T-helper 1 cell treated with Interleukin-12 subunit alpha and Interleukin-12 subunit beta and Interleukin-4 antibody, amounts not matched to agents 30 μg/mL and 1 μg/mL, for 36 hours (primary cell): ENCODE measurements at regions not wholly inside any gene's neighbourhood (a gene's known extent, or its start where the extent isn't known, plus 50 kb on each side); places are given as distances from the start of the nearest gene placed in this dataset.

ENCODE experiments used
- H3K27ac Mint-ChIP-seq: one replicate; pipeline ENCODE4 v1.8.0; 2021; ENCODE audit warnings: mild to moderate bottlenecking, mixed read lengths
- H3K27me3 Mint-ChIP-seq: one replicate; pipeline ENCODE4 v1.8.0; 2021; ENCODE audit warnings: low read depth, mixed read lengths
- H3K36me3 Mint-ChIP-seq: one replicate; pipeline ENCODE4 v1.8.0; 2021; ENCODE audit warnings: low read depth, mixed read lengths
- H3K4me1 Mint-ChIP-seq: one replicate; pipeline ENCODE4 v1.8.0; 2021; ENCODE audit warnings: low read depth, mixed read lengths
- H3K4me3 Mint-ChIP-seq: one replicate; pipeline ENCODE4 v1.8.0; 2021; ENCODE audit warnings: mild to moderate bottlenecking, moderate library complexity, mixed read lengths
- H3K9me3 Mint-ChIP-seq: one replicate; pipeline ENCODE4 v1.8.0; 2021; ENCODE audit warnings: mixed read lengths

DNA sequence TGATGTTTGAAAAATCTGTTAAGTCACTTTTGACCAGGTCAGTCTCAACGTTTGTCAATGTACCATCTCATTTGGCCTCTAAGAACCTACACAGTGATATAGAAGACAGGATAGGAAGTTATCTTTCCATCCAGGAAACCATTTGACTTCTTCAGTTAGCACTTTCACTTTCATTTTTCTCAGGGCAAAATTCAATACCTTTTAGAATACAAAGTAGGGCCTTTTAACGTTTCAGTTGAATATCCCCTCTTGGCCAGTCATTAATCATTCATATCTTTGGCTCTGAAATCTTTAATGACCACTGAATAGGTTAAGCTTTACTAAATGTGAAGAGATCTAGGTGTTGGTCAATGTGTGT lies 101.1 kb upstream of the GNAQ start:
- H3K9me3 Mint-ChIP-seq, result peaks cover 5% of the 10 kb centered on the region
- peaks cover 10% of the 10 kb centered on the region for H3K36me3 Mint-ChIP-seq
- peak overlapping the region; percentile 43 for H3K4me3 Mint-ChIP-seq
- H3K27ac Mint-ChIP-seq, result peak overlapping the region; percentile 44
- H3K4me1 Mint-ChIP-seq, result peaks cover 16% of the 10 kb centered on the region
- peaks cover 4% of the 10 kb centered on the region for H3K27me3 Mint-ChIP-seq

DNA sequence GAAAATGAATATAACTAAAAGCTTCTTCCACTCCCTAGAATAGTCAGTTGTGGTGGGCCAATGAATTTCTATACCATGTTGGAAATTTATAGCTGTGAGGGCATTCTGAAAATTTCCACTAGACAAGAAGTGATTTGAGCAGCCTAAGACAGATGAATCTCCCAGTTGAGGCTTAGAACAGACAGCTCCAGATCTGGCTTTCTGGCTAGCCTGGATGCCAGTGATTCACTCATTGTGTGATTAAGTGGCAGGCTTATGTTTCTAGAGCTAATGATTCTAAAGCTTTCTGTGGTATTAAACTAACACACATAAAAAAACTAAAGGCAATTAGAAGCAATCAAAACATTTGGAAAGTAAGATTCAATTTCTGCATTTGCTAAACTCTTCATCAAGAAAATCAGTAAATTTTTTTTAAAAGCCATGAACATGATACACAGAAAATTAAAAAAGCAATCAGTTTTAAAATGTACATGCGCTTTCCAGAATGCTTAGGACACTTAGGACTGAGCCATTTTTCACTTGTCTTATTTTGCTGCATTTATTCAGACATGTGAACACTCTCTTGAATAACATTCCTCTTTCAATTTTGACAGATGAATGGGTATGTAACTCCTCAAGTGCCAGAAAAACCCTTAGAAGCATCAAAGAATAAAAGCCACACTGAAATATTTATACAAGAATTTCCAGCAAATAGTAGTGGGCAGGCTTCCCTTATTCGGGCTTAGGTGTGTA lies 100.5 kb upstream of the GNAQ start:
- H3K4me3 Mint-ChIP-seq, result peak overlapping the region; percentile 43
- peaks cover under 1% of the 10 kb centered on the region for H3K9me3 Mint-ChIP-seq
- peak overlapping the region; percentile 44 for H3K27ac Mint-ChIP-seq
- peaks cover 9% of the 10 kb centered on the region for H3K36me3 Mint-ChIP-seq
- H3K4me1 Mint-ChIP-seq, result peaks cover 16% of the 10 kb centered on the region
- peaks cover 7% of the 10 kb centered on the region for H3K27me3 Mint-ChIP-seq

DNA sequence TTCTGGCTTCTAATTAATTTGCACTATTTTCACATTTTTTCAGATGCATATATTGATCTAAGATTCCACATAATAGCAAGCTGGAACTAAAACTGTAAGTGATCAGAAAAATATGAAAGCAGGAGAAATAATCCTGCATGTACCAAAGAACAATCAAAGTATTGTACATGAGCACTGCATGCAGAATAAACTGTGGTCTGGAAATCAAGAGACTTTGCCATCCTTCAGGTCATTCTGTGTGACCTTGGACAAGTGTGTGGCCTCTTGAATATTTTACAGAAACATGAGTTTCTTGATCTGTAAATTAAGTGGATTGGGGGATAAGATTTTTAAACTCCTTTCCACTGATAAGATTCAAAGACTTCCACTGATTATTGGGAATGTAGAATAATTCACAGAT lies 99.2 kb upstream of the GNAQ start:
- H3K27ac Mint-ChIP-seq, result no peak overlapping the region
- no peak overlapping the region for H3K4me3 Mint-ChIP-seq
- H3K4me1 Mint-ChIP-seq, result peaks cover 16% of the 10 kb centered on the region
- peaks cover 9% of the 10 kb centered on the region for H3K36me3 Mint-ChIP-seq
- H3K27me3 Mint-ChIP-seq, result peaks cover 6% of the 10 kb centered on the region
- no peaks in the 10 kb centered on the region for H3K9me3 Mint-ChIP-seq

- Mint-ChIP-seq H3K4me1 (peaks cover 16% of the 10 kb centered on the region), H3K27ac (no peak overlapping the region), H3K9me3 (no peaks in the 10 kb centered on the region), H3K27me3 (peaks cover 9% of the 10 kb centered on the region), H3K4me3 (no peak overlapping the region), H3K36me3 (peaks cover 8% of the 10 kb centered on the region)
Observed at GRCh38 chr9:78130004-78130403, 98.4 kb upstream of the GNAQ start.

DNA sequence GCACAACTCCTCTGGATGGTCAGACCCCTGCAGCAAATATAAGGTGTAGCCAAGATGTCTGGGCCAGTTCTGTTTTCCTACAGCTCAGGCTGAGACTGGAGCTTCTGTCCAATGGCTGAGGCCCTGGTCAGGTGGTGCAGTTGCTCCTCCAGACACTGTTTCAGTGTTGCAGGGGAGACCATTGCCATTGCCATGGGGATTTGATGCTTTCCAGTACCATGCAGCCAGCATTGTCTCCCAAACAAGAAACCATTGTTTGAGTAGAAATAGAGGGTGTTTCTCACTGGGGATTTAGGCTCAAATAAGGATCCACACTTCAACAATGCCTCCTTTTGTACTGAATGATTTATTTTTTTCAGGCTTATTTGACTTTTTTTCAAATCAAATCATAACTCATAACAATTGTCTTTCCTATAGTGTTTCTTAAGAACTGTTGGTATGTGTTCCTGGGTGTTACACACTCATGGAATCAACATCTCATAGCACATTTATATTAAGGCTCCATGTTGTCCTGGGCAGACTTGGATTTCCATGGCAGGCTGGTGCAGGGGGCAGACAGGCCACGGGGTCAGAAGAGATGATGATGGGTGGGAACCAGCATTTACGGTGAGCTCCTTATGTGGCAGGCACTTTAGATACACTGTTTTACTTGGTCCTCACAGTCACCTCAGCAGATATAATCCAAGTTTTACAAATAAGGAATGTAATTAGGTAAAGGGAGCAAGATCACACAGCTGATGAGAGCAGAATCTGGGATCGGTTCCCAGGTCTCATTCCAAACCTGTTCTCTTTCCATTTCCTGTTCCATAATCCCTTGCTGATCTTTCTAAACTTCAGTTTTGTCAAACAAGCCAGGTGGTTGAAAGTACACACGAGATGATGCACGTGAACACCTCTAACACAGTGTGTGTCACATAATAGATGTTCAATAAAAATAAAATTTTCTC lies 95.9 kb upstream of the GNAQ start:
- H3K9me3 Mint-ChIP-seq, result no peaks in the 10 kb centered on the region
- no peak overlapping the region for H3K4me3 Mint-ChIP-seq

DNA sequence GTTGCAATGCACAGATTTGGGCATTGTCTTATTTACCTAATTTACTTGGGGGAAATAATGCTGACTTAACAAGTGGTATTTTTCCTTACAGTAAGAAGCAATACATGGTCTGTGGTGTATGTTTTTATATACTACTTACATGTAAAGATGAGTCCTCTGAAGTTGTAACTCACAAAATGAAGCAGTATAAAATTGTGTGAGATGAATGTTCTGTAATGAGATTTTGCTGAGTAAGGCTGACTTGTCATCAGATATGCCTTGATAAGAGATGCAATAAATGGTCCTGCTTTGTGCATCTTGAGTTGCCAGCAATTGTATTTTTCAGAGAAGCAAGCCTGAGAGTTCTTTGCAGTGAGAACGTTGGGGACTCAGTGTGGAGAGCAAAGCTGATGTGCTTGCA lies 92.2 kb upstream of the GNAQ start:
- Mint-ChIP-seq H3K4me1 (peaks cover 20% of the 10 kb centered on the region), H3K27ac (no peak overlapping the region), H3K4me3 (no peak overlapping the region), H3K9me3 (no peaks in the 10 kb centered on the region), H3K36me3 (no peaks in the 10 kb centered on the region), H3K27me3 (peaks cover 12% of the 10 kb centered on the region)

More for the DNA sequence above, 95.9 kb upstream of the GNAQ start:
- H3K27me3 Mint-ChIP-seq, result peaks cover 12% of the 10 kb centered on the region
- peaks cover 3% of the 10 kb centered on the region for H3K36me3 Mint-ChIP-seq
- no peak overlapping the region for H3K27ac Mint-ChIP-seq
- H3K4me1 Mint-ChIP-seq, result peaks cover 10% of the 10 kb centered on the region

DNA sequence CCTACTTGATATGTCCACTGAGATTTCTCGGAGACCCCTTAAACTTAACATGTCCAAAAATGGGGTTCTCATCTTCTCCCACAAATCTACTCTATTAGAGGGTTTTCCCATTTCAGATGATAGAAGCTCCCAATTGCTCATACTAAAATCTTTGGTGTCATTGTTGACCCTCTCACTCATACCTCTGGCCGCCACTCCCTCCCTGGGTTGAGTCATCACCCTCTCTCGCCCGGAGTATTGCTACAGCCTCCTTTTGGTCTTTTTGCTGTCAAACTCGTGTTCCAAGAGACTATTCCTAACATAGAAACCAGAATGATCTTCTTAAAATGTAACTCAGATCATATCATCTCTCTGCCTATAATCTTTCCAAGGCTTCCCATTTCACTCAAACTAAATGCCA lies 91.0 kb upstream of the GNAQ start:
- Mint-ChIP-seq H3K27me3 (peaks cover 10% of the 10 kb centered on the region), H3K27ac (no peak overlapping the region), H3K36me3 (no peaks in the 10 kb centered on the region), H3K9me3 (no peaks in the 10 kb centered on the region), H3K4me1 (peaks cover 25% of the 10 kb centered on the region), H3K4me3 (no peak overlapping the region)

- Mint-ChIP-seq H3K36me3 (peaks cover 3% of the 10 kb centered on the region), H3K27me3 (peaks cover 7% of the 10 kb centered on the region), H3K9me3 (no peaks in the 10 kb centered on the region), H3K27ac (no peak overlapping the region), H3K4me3 (no peak overlapping the region), H3K4me1 (peaks cover 25% of the 10 kb centered on the region)
Observed at GRCh38 chr9:78121488-78121887, 89.9 kb upstream of the GNAQ start.

DNA sequence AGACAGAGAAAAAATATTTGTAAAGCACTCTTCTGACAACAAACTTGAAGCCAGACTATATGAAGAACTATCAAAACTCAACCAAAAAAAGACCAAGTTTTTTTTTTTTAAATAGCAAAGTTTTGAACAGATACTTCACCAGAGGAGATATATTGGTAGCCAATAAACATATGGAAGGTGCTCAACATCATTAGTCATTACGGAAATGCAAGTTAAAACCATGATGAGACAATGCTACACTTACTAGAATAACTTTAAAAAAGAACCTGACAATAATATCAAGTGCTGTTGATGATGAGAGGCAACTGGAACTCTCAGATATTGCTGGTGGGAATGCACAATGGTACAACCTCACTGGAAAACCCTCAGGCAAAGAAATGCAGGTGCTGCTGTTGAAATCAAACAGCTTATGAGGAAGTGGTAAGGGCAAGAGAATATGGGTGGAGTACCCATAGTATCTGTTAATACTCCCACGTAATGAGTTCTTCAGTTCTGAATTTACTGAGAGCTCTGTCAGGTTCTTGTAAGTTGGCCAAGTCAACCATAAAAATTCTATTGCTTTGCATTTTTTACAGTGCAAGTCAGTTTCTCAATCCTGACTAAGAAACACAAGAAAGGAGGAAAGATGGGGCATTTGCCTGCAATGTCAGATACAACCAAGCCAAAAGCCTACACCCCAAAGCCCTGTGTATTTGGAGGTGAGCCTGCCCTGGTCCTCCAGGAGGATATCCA lies 87.3 kb upstream of the GNAQ start:
- Mint-ChIP-seq H3K36me3 (peaks cover 3% of the 10 kb centered on the region), H3K9me3 (no peaks in the 10 kb centered on the region), H3K27ac (peak overlapping the region; percentile 92), H3K27me3 (no peaks in the 10 kb centered on the region), H3K4me3 (peak overlapping the region; percentile 70), H3K4me1 (peaks cover 24% of the 10 kb centered on the region)

- no peaks in the 10 kb centered on the region for H3K27me3 Mint-ChIP-seq
- H3K4me1 Mint-ChIP-seq, result peaks cover 21% of the 10 kb centered on the region
Observed at GRCh38 chr9:78115073-78115472, 83.5 kb upstream of the GNAQ start.

DNA sequence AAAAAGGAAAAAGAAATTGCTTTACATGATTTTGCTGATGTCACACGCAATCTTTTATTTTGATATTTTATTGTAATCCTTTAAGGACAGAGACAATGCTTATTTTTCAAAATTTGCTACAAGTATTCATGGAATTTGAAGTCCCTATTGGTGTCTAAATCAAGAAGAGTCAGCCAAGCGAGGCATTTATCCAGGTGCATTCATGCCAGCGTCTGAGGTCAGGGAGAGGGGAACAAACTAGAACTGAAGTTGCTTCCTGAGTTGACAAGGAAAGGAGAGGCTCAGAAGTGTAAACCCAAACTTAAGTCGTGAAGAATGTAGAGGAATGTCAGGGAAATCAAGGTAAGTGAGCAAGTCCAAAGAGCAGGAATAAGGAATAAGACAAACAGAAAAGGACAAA lies 83.0 kb upstream of the GNAQ start:
- peaks cover 18% of the 10 kb centered on the region for H3K4me1 Mint-ChIP-seq
- peaks cover 13% of the 10 kb centered on the region for H3K36me3 Mint-ChIP-seq
- H3K27ac Mint-ChIP-seq, result no peak overlapping the region

More at GRCh38 chr9:78115073-78115472, 83.5 kb upstream of the GNAQ start:
- Mint-ChIP-seq H3K4me3 (no peak overlapping the region), H3K36me3 (peaks cover 11% of the 10 kb centered on the region), H3K9me3 (peaks cover 14% of the 10 kb centered on the region), H3K27ac (no peak overlapping the region)

GRCh38 chr9:78112406-78112805 lies 80.8 kb upstream of the GNAQ start:
- H3K27me3 Mint-ChIP-seq, result no peaks in the 10 kb centered on the region
- H3K4me3 Mint-ChIP-seq, result no peak overlapping the region

More for the DNA sequence above, 83.0 kb upstream of the GNAQ start:
- H3K4me3 Mint-ChIP-seq, result no peak overlapping the region
- H3K9me3 Mint-ChIP-seq, result peaks cover 17% of the 10 kb centered on the region
- H3K27me3 Mint-ChIP-seq, result no peaks in the 10 kb centered on the region

DNA sequence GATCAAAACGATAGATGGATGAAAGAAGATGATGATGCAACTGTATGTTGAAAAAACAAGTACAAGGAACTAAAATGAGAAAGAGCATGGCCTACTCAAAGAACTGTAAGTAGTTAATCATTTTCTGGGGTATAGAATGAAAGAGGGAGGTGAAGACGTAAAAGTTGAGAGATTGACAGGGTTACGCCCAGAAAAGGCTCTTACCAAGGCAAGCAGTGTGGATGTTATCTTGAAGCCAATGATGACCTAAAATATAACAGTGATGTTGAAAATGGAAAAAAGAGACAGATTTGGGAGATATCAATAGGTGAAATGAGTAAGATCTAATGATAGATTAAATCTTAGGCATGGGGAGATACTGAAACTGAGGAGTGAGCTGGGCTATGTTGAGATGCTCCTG lies 80.4 kb upstream of the GNAQ start:
- H3K36me3 Mint-ChIP-seq, result peaks cover 19% of the 10 kb centered on the region
- peaks cover 37% of the 10 kb centered on the region for H3K9me3 Mint-ChIP-seq
- no peak overlapping the region for H3K4me3 Mint-ChIP-seq
- peaks cover 14% of the 10 kb centered on the region for H3K4me1 Mint-ChIP-seq
- H3K27ac Mint-ChIP-seq, result no peak overlapping the region
- no peaks in the 10 kb centered on the region for H3K27me3 Mint-ChIP-seq

More at GRCh38 chr9:78112406-78112805, 80.8 kb upstream of the GNAQ start:
- no peak overlapping the region for H3K27ac Mint-ChIP-seq
- H3K36me3 Mint-ChIP-seq, result peaks cover 18% of the 10 kb centered on the region
- H3K4me1 Mint-ChIP-seq, result peaks cover 10% of the 10 kb centered on the region
- H3K9me3 Mint-ChIP-seq, result peaks cover 33% of the 10 kb centered on the region

DNA sequence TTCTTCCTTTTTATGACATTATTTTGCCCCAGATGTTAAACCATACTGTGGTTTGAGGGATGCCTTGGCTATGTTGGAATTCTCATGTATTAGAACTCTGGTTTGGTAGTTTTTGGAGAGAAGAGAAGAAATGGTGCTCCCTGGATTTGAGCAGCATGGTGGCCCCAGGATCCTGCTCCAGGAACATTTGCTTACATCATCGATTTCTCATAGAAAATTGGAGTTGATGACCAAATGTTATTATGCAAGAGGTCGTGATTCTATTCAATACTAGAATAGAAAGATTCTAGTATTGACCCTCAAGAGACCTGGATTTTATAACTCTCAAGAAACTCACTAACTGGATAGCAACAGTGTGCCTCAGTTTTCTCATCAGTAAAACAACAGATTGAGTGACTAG lies 77.5 kb upstream of the GNAQ start:
- H3K27ac Mint-ChIP-seq, result no peak overlapping the region
- no peaks in the 10 kb centered on the region for H3K27me3 Mint-ChIP-seq
- H3K4me3 Mint-ChIP-seq, result no peak overlapping the region
- H3K9me3 Mint-ChIP-seq, result peaks cover 49% of the 10 kb centered on the region
- H3K4me1 Mint-ChIP-seq, result peaks cover 27% of the 10 kb centered on the region
- peaks cover 24% of the 10 kb centered on the region for H3K36me3 Mint-ChIP-seq
